Keratinocyte (primary cell): ENCODE measurements at regions not wholly inside any gene's neighbourhood (a gene's known extent, or its start where the extent isn't known, plus 50 kb on each side); places are given as distances from the start of the nearest gene placed in this dataset.

Experiments
- DNase-seq: peaks from one replicate; pipeline ENCODE4 v3.0.0-alpha.2; 2011; ENCODE audit warnings: low read depth, missing footprints, low spot score
- FAIRE-seq: peaks from 2 replicates; lab custom pipeline; 2011; peaks lifted over from hg19 to GRCh38; lab: Jason Lieb, UNC
- H2AFZ ChIP-seq: 2 replicates; pipeline ENCODE4 v1.6.0; 2012; ENCODE audit warnings: low read length, control low read depth, inconsistent platforms; ENCODE audit not compliant: control insufficient read depth
- H3K27ac ChIP-seq: 2 replicates; pipeline ENCODE4 v1.5.1; 2011; ENCODE audit warnings: low read length; ENCODE audit not compliant: control insufficient read depth, insufficient read depth
- H3K27me3 ChIP-seq: 3 replicates; pipeline ENCODE4 v1.6.0; 2011; ENCODE audit warnings: low read length; ENCODE audit not compliant: control insufficient read depth, insufficient read depth; ENCODE audit errors: extremely low read depth
- H3K36me3 ChIP-seq, 2 experiments: 2 replicates in 1 of 2; 3 replicates in 1 of 2; pipeline ENCODE4 v1.5.1; 2011; ENCODE audit warnings: low read length in 2 of 2, mild to moderate bottlenecking in 1 of 2; ENCODE audit not compliant: control insufficient read depth in 2 of 2, insufficient read depth in 2 of 2; ENCODE audit errors: extremely low read depth in 1 of 2
- H3K4me1 ChIP-seq: 3 replicates; pipeline ENCODE4 v1.5.1; 2011; ENCODE audit warnings: low read length; ENCODE audit not compliant: control insufficient read depth, insufficient read depth; ENCODE audit errors: extremely low read depth
- H3K4me2 ChIP-seq: 3 replicates; pipeline ENCODE4 v1.6.0; 2011; ENCODE audit warnings: low read depth, low read length; ENCODE audit not compliant: control insufficient read depth, insufficient read depth; ENCODE audit errors: extremely low read depth
- H3K4me3 ChIP-seq, 3 experiments: fragments of 200-600 bp in 1 of 3; sonication (generic) in 1 of 3; 2 replicates in 2 of 3; 3 replicates in 1 of 3; pipeline ENCODE4 v1.5.1; 2011 to 2016; ENCODE audit warnings: low read length in 3 of 3, mild to moderate bottlenecking in 3 of 3, control low read depth in 2 of 3, inconsistent platforms in 1 of 3, low read depth in 1 of 3, mixed read lengths in 1 of 3, mixed run types in 1 of 3, moderate library complexity in 1 of 3; ENCODE audit not compliant: control insufficient read depth in 2 of 3, insufficient read depth in 2 of 3; ENCODE audit errors: extremely low read depth in 1 of 3
- H3K79me2 ChIP-seq: 2 replicates; pipeline ENCODE4 v1.6.0; 2012; ENCODE audit warnings: low read length; ENCODE audit not compliant: control insufficient read depth, insufficient read depth
- H3K9ac ChIP-seq: 3 replicates; pipeline ENCODE4 v1.6.0; 2011; ENCODE audit warnings: low read length; ENCODE audit not compliant: control insufficient read depth, insufficient read depth; ENCODE audit errors: extremely low read depth
- H3K9me1 ChIP-seq: 3 replicates; pipeline ENCODE4 v1.6.0; 2011; ENCODE audit warnings: low read length; ENCODE audit not compliant: control insufficient read depth, insufficient read depth; ENCODE audit errors: extremely low read depth
- H3K9me3 ChIP-seq: 2 replicates; pipeline ENCODE4 v1.5.1; 2012; ENCODE audit warnings: low read depth, low read length; ENCODE audit not compliant: control insufficient read depth
- H4K20me1 ChIP-seq: 3 replicates; pipeline ENCODE4 v1.6.0; 2011; ENCODE audit warnings: low read length; ENCODE audit not compliant: control insufficient read depth, insufficient read depth; ENCODE audit errors: extremely low read depth
- CTCF ChIP-seq, 3 experiments: IDR thresholded peaks in 1 of 3; conservative IDR thresholded peaks in 1 of 3; optimal IDR thresholded peaks in 1 of 3; 2 replicates in 2 of 3; 3 replicates in 1 of 3; pipeline versions ENCODE3 to v1.5.1; 2011; ENCODE audit warnings: low read length in 3 of 3, mild to moderate bottlenecking in 3 of 3, moderate library complexity in 2 of 3, control low read depth in 1 of 3, inconsistent platforms in 1 of 3; ENCODE audit not compliant: insufficient read depth in 2 of 3; ENCODE audit errors: extremely low read depth in 1 of 3
- EZH2 ChIP-seq: IDR thresholded peaks from one replicate; pipeline ENCODE4 v1.6.1; 2012; ENCODE audit warnings: inconsistent platforms, mild to moderate bottlenecking, low read length, moderate library complexity
- dilution Hi-C: fragments of 300-500 bp; cut with MboI; formaldehyde crosslinking; loops from one replicate; pipeline ENCODE4 v1.7.0; 2020; ENCODE audit warnings: low sequenced_read_pairs; ENCODE audit not compliant: extremely low pct_ligation_motif_present

GRCh38 chr6:44046516-44047178 is 80.6 kb downstream of the MRPL14 start:
- Histone ChIP-seq H3K9me3 (no peaks in the 10 kb centered on the region), H4K20me1 (no peaks in the 10 kb centered on the region), H3K4me1 (peaks cover 44% of the 10 kb centered on the region), H3K9me1 (no peaks in the 10 kb centered on the region), H3K4me3 (no peak overlapping the region), H3K9ac (no peak overlapping the region), H3K4me2 (no peak overlapping the region), H3K79me2 (no peaks in the 10 kb centered on the region), H3K36me3 (no peaks in the 10 kb centered on the region), H2AFZ (no peak overlapping the region), H3K27ac (no peak overlapping the region), H3K27me3 (no peaks in the 10 kb centered on the region)
- no peak for TF ChIP-seq CTCF (optimal IDR thresholded peaks at IDR 0.05 in 1 of 3, IDR thresholded peaks at IDR 0.05 in 1 of 3, conservative IDR thresholded peaks at IDR 0.05 in 1 of 3; ENCODE audit: extremely low read depth in 1 of 3, insufficient read depth in 2 of 3, low read length in 3 of 3)
- TF ChIP-seq EZH2, result no peak
- no peak for DNase-seq
- no peak for FAIRE-seq
- dilution Hi-C loops, result no loop called here

DNA sequence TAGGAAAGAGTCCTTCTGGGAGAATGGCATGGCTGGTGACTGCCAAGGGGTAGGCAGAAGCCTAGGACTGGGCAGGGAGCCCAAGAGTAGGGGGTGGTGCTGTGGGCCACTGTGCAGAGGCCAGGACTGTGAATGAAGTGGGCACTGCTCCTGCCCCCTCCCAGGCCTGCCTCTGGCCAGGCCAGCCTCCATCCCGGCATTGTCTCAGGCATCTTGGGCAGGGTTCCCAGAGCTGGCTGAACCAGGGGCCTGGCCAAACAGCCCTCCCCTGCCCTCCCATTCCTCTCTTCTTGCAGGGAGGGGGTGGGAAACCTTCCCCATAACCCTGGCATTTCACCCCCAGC is 81.6 kb downstream of the MRPL14 start:
- Histone ChIP-seq H3K36me3 (no peaks in the 10 kb centered on the region), H3K27ac (no peak overlapping the region), H3K9me1 (no peaks in the 10 kb centered on the region), H3K27me3 (no peaks in the 10 kb centered on the region), H3K4me1 (peaks cover 45% of the 10 kb centered on the region), H3K9ac (no peak overlapping the region), H3K9me3 (no peaks in the 10 kb centered on the region), H3K4me3 (no peak overlapping the region), H3K4me2 (no peak overlapping the region), H2AFZ (no peak overlapping the region), H4K20me1 (no peaks in the 10 kb centered on the region), H3K79me2 (no peaks in the 10 kb centered on the region)
- dilution Hi-C loops, result no loop called here
- TF ChIP-seq CTCF (optimal IDR thresholded peaks at IDR 0.05 in 1 of 3, IDR thresholded peaks at IDR 0.05 in 1 of 3, conservative IDR thresholded peaks at IDR 0.05 in 1 of 3; ENCODE audit: extremely low read depth in 1 of 3, insufficient read depth in 2 of 3, low read length in 3 of 3) (no peak), EZH2 (no peak)
- no peak for DNase-seq
- FAIRE-seq, result no peak
